Nephron (organoid): ENCODE measurements at regions not wholly inside any gene's neighbourhood (a gene's known extent, or its start where the extent isn't known, plus 50 kb on each side); places are given as distances from the start of the nearest gene placed in this dataset.

ENCODE experiments used
- H3K27ac Mint-ChIP-seq, 3 experiments: 2 replicates each; pipeline ENCODE4 v1.8.0; 2020; ENCODE audit warnings: mixed read lengths in 3 of 3, mild to moderate bottlenecking in 2 of 3, moderate library complexity in 1 of 3
- H3K27me3 Mint-ChIP-seq: 2 replicates; pipeline ENCODE4 v1.8.0; 2021; ENCODE audit warnings: low read depth, mild to moderate bottlenecking, moderate library complexity, mixed read lengths
- H3K36me3 Mint-ChIP-seq: 2 replicates; pipeline ENCODE4 v1.8.0; 2020; ENCODE audit warnings: low read depth, mixed read lengths
- H3K4me1 Mint-ChIP-seq: 2 replicates; pipeline ENCODE4 v1.8.0; 2020; ENCODE audit warnings: mixed read lengths
- H3K4me3 Mint-ChIP-seq, 3 experiments: 2 replicates each; pipeline ENCODE4 v1.8.0; 2020; ENCODE audit warnings: mild to moderate bottlenecking in 3 of 3, mixed read lengths in 3 of 3, moderate library complexity in 2 of 3
- H3K9me3 Mint-ChIP-seq: 2 replicates; pipeline ENCODE4 v1.8.0; 2020; ENCODE audit warnings: mixed read lengths
- CTCF ChIP-seq, 3 experiments: fragments of 200-600 bp; sonication (generic); IDR thresholded peaks; one replicate each; pipeline ENCODE4 v1.5.0; 2021; ENCODE audit warnings: antibody characterized with exemption in 3 of 3; ENCODE audit not compliant: unreplicated experiment in 3 of 3

- Mint-ChIP-seq H3K27ac (no peak overlapping the region), H3K4me3 (no peak overlapping the region), H3K9me3 (no peaks in the 10 kb centered on the region), H3K36me3 (no peaks in the 10 kb centered on the region), H3K27me3 (peaks cover 4% of the 10 kb centered on the region), H3K4me1 (no peaks in the 10 kb centered on the region)
- no peak for TF ChIP-seq CTCF (IDR thresholded peaks at IDR 0.05; ENCODE audit: unreplicated experiment in 3 of 3)
Observed at GRCh38 chr12:91853350-91854127, 292.1 kb downstream of the BTG1 start.

- Mint-ChIP-seq H3K4me3 (no peak overlapping the region), H3K9me3 (no peaks in the 10 kb centered on the region), H3K36me3 (no peaks in the 10 kb centered on the region), H3K4me1 (no peaks in the 10 kb centered on the region), H3K27me3 (peaks cover 4% of the 10 kb centered on the region), H3K27ac (no peak overlapping the region)
- TF ChIP-seq CTCF (IDR thresholded peaks at IDR 0.05; ENCODE audit: unreplicated experiment in 3 of 3): no peak
Observed at GRCh38 chr12:91852634-91853033, 293.0 kb downstream of the BTG1 start.

- H3K36me3 Mint-ChIP-seq: no peaks in the 10 kb centered on the region
- no peaks in the 10 kb centered on the region for H3K9me3 Mint-ChIP-seq
- no peaks in the 10 kb centered on the region for H3K4me1 Mint-ChIP-seq
- no peak for TF ChIP-seq CTCF (IDR thresholded peaks at IDR 0.05; ENCODE audit: unreplicated experiment in 3 of 3)
- H3K27me3 Mint-ChIP-seq: peaks cover 4% of the 10 kb centered on the region
- no peak overlapping the region for H3K4me3 Mint-ChIP-seq
- H3K27ac Mint-ChIP-seq: no peak overlapping the region
Observed at GRCh38 chr12:91851741-91852477, 293.7 kb downstream of the BTG1 start.

GRCh38 chr12:91846466-91847055 is 299.1 kb downstream of the BTG1 start:
- H3K27me3 Mint-ChIP-seq: no peaks in the 10 kb centered on the region
- H3K4me3 Mint-ChIP-seq: no peak overlapping the region
- H3K27ac Mint-ChIP-seq: peak overlapping the region in 1 of 3 experiments; percentile 40
- H3K36me3 Mint-ChIP-seq: no peaks in the 10 kb centered on the region
- TF ChIP-seq CTCF (IDR thresholded peaks at IDR 0.05; ENCODE audit: unreplicated experiment in 3 of 3): no peak
- peaks cover 12% of the 10 kb centered on the region for H3K9me3 Mint-ChIP-seq
- H3K4me1 Mint-ChIP-seq: peaks cover 7% of the 10 kb centered on the region

GRCh38 chr12:91845365-91845764 is 300.3 kb downstream of the BTG1 start:
- no peak overlapping the region for H3K4me3 Mint-ChIP-seq
- H3K27ac Mint-ChIP-seq: no peak overlapping the region
- H3K9me3 Mint-ChIP-seq: peaks cover 12% of the 10 kb centered on the region
- no peaks in the 10 kb centered on the region for H3K36me3 Mint-ChIP-seq
- H3K4me1 Mint-ChIP-seq: peaks cover 7% of the 10 kb centered on the region
- TF ChIP-seq CTCF (IDR thresholded peaks at IDR 0.05; ENCODE audit: unreplicated experiment in 3 of 3): no peak
- H3K27me3 Mint-ChIP-seq: no peaks in the 10 kb centered on the region
